Chondrocyte (in vitro differentiated cells): ENCODE measurements at regions not wholly inside any gene's neighbourhood (a gene's known extent, or its start where the extent isn't known, plus 50 kb on each side); places are given as distances from the start of the nearest gene placed in this dataset.

ENCODE experiments used
- DNase-seq: peaks from one replicate; pipeline ENCODE4 v3.0.0; 2021; ENCODE audit warnings: mixed read lengths, low spot score
- H3K27ac Mint-ChIP-seq: one replicate; pipeline ENCODE4 v1.8.0; 2021; ENCODE audit warnings: mild to moderate bottlenecking, moderate library complexity, mixed read lengths; ENCODE audit not compliant: unreplicated experiment
- H3K27me3 Mint-ChIP-seq: 2 replicates; pipeline ENCODE4 v1.8.0; 2021; ENCODE audit warnings: low read depth, mixed read lengths
- H3K36me3 Mint-ChIP-seq: 2 replicates; pipeline ENCODE4 v1.8.0; 2021; ENCODE audit warnings: low read depth, mixed read lengths
- H3K4me1 Mint-ChIP-seq: 2 replicates; pipeline ENCODE4 v1.8.0; 2021; ENCODE audit warnings: low read depth, mild to moderate bottlenecking, mixed read lengths
- H3K4me3 Mint-ChIP-seq: one replicate; pipeline ENCODE4 v1.8.0; 2021; ENCODE audit warnings: mild to moderate bottlenecking, moderate library complexity, mixed read lengths; ENCODE audit not compliant: unreplicated experiment
- H3K9me3 Mint-ChIP-seq: 2 replicates; pipeline ENCODE4 v1.8.0; 2021; ENCODE audit warnings: low read depth, mixed read lengths
- CTCF ChIP-seq: fragments of 200-600 bp; sonication (generic); IDR thresholded peaks from 2 replicates; pipeline ENCODE4 v1.5.0; 2021; ENCODE audit warnings: antibody characterized with exemption, mild to moderate bottlenecking, moderate library complexity

- no peaks in the 10 kb centered on the region for H3K9me3 Mint-ChIP-seq
- no peak overlapping the region for H3K4me3 Mint-ChIP-seq
- no peak for DNase-seq
- H3K27me3 Mint-ChIP-seq = no peaks in the 10 kb centered on the region
- H3K36me3 Mint-ChIP-seq = no peaks in the 10 kb centered on the region
- TF ChIP-seq CTCF = no peak
- no peaks in the 10 kb centered on the region for H3K4me1 Mint-ChIP-seq
- no peak overlapping the region for H3K27ac Mint-ChIP-seq
Observed at GRCh38 chr4:177968817-177969442, 526.7 kb upstream of the AGA start.

- Mint-ChIP-seq H3K9me3 (no peaks in the 10 kb centered on the region), H3K4me3 (no peak overlapping the region), H3K4me1 (no peaks in the 10 kb centered on the region), H3K27ac (no peak overlapping the region), H3K27me3 (peaks cover 6% of the 10 kb centered on the region), H3K36me3 (no peaks in the 10 kb centered on the region)
- no peak for DNase-seq
- TF ChIP-seq CTCF = no peak
Observed at GRCh38 chr4:177974461-177974860, 532.2 kb upstream of the AGA start.

- no peak for TF ChIP-seq CTCF
- Mint-ChIP-seq H3K4me1 (no peaks in the 10 kb centered on the region), H3K27me3 (peaks cover 6% of the 10 kb centered on the region), H3K9me3 (no peaks in the 10 kb centered on the region), H3K36me3 (no peaks in the 10 kb centered on the region), H3K27ac (no peak overlapping the region), H3K4me3 (no peak overlapping the region)
- no peak for DNase-seq
Observed at GRCh38 chr4:177975315-177975987, 533.2 kb upstream of the AGA start.

- no peak for TF ChIP-seq CTCF
- H3K36me3 Mint-ChIP-seq = no peaks in the 10 kb centered on the region
- no peak for DNase-seq
- H3K4me1 Mint-ChIP-seq = no peaks in the 10 kb centered on the region
- H3K27ac Mint-ChIP-seq = no peak overlapping the region
- no peak overlapping the region for H3K4me3 Mint-ChIP-seq
- H3K27me3 Mint-ChIP-seq = peaks cover 11% of the 10 kb centered on the region
- no peaks in the 10 kb centered on the region for H3K9me3 Mint-ChIP-seq
Observed at GRCh38 chr4:177986236-177986635, 544.0 kb upstream of the AGA start.

GRCh38 chr4:177987896-177988295 lies 545.7 kb upstream of the AGA start:
- Mint-ChIP-seq H3K4me1 (no peaks in the 10 kb centered on the region), H3K9me3 (no peaks in the 10 kb centered on the region), H3K36me3 (no peaks in the 10 kb centered on the region), H3K4me3 (no peak overlapping the region), H3K27me3 (peaks cover 13% of the 10 kb centered on the region), H3K27ac (no peak overlapping the region)
- TF ChIP-seq CTCF = no peak
- DNase-seq = no peak
